Hepatocyte (in vitro differentiated cells): ENCODE measurements at regions not wholly inside any gene's neighbourhood (a gene's known extent, or its start where the extent isn't known, plus 50 kb on each side); places are given as distances from the start of the nearest gene placed in this dataset.

Source experiments
- DNase-seq: peaks from one replicate; pipeline ENCODE4 v3.0.0-alpha.2; 2016; ENCODE audit warnings: low spot score
- H2AFZ ChIP-seq: fragments of 200-600 bp; sonication (generic); 2 replicates; pipeline ENCODE4 v1.6.0; 2016; ENCODE audit warnings: antibody characterized with exemption, mild to moderate bottlenecking
- H3K27ac ChIP-seq: fragments of 200-600 bp; sonication (generic); 2 replicates; pipeline ENCODE4 v1.5.1; 2016; ENCODE audit warnings: mild to moderate bottlenecking
- H3K27me3 ChIP-seq: fragments of 200-600 bp; sonication (generic); 2 replicates; pipeline ENCODE4 v1.6.1; 2016
- H3K36me3 ChIP-seq: fragments of 200-600 bp; sonication (generic); replicated peaks from 2 replicates; pipeline ENCODE4 v1.5.1; 2016; ENCODE audit warnings: low read depth; ENCODE audit not compliant: insufficient read depth
- H3K4me1 ChIP-seq: fragments of 200-600 bp; sonication (generic); 2 replicates; pipeline ENCODE4 v1.5.1; 2016; ENCODE audit warnings: mild to moderate bottlenecking, moderate library complexity; ENCODE audit not compliant: insufficient read depth
- H3K4me2 ChIP-seq: fragments of 200-600 bp; sonication (generic); 2 replicates; pipeline ENCODE4 v1.6.0; 2016
- H3K4me3 ChIP-seq: fragments of 200-600 bp; sonication (generic); 2 replicates; pipeline ENCODE4 v1.5.1; 2016; ENCODE audit warnings: mild to moderate bottlenecking
- H3K79me2 ChIP-seq: fragments of 200-600 bp; sonication (generic); 2 replicates; pipeline ENCODE4 v1.6.0; 2017; ENCODE audit warnings: mild to moderate bottlenecking
- H3K9me2 ChIP-seq: fragments of 200-600 bp; sonication (generic); replicated peaks from 2 replicates; pipeline ENCODE4 v1.6.0; 2017; ENCODE audit warnings: mild to moderate bottlenecking; ENCODE audit not compliant: insufficient read depth
- H3K9me3 ChIP-seq: fragments of 200-600 bp; sonication (generic); 2 replicates; pipeline ENCODE4 v1.5.1; 2016; ENCODE audit warnings: low read depth, mild to moderate bottlenecking
- H4K20me1 ChIP-seq: fragments of 200-600 bp; sonication (generic); 2 replicates; pipeline ENCODE4 v1.6.0; 2016; ENCODE audit warnings: mild to moderate bottlenecking; ENCODE audit not compliant: insufficient read depth, poor library complexity, severe bottlenecking
- CTCF ChIP-seq: fragments of 200-600 bp; sonication (generic); IDR thresholded peaks from 2 replicates; pipeline ENCODE4 v1.5.1; 2016; ENCODE audit warnings: antibody characterized with exemption, mild to moderate bottlenecking; ENCODE audit not compliant: poor library complexity
- EZH2 ChIP-seq: fragments of 200-600 bp; sonication (generic); IDR thresholded peaks from 2 replicates; pipeline ENCODE4 v1.6.1; 2016; ENCODE audit warnings: antibody characterized with exemption, mild to moderate bottlenecking, borderline replicate concordance
- EZH2phosphoT487 ChIP-seq: fragments of 200-600 bp; sonication (generic); IDR thresholded peaks from one replicate; pipeline ENCODE4 v1.6.1; 2018; ENCODE audit warnings: antibody characterized with exemption, mild to moderate bottlenecking, low read depth, moderate library complexity; ENCODE audit not compliant: unreplicated experiment, severe bottlenecking
- WGBS: methylation state at CpG from one replicate; pipeline ENCODE4 v1.1.6; 2016; ENCODE audit warnings: low lambda C conversion rate; ENCODE audit errors: missing lambda C conversion rate; 5-methylcytosine and 5-hydroxymethylcytosine counted together

GRCh38 chr1:163863731-163864130 lies 542.0 kb downstream of the NUF2 start:
- no peak for TF ChIP-seq EZH2phosphoT487
- TF ChIP-seq CTCF: no peak
- no peak for TF ChIP-seq EZH2
- no peaks in the 10 kb centered on the region for H3K27me3 ChIP-seq
- H3K9me3 ChIP-seq: no peaks in the 10 kb centered on the region
- no peak overlapping the region for H3K27ac ChIP-seq
- no peaks in the 10 kb centered on the region for H3K9me2 ChIP-seq
- no peaks in the 10 kb centered on the region for H4K20me1 ChIP-seq
- H3K36me3 ChIP-seq: no peaks in the 10 kb centered on the region
- H3K4me1 ChIP-seq: no peaks in the 10 kb centered on the region
- H3K4me2 ChIP-seq: no peak overlapping the region
- H3K4me3 ChIP-seq: no peak overlapping the region
- H3K79me2 ChIP-seq: no peaks in the 10 kb centered on the region
- 89% methylated on average over 6 of the region's 6 CpGs for WGBS
- H2AFZ ChIP-seq: no peak overlapping the region
- no peak for DNase-seq

GRCh38 chr1:163864207-163864606 lies 542.5 kb downstream of the NUF2 start:
- no peaks in the 10 kb centered on the region for H3K36me3 ChIP-seq
- no peaks in the 10 kb centered on the region for H3K9me2 ChIP-seq
- no peaks in the 10 kb centered on the region for H3K79me2 ChIP-seq
- no peak overlapping the region for H2AFZ ChIP-seq
- H3K9me3 ChIP-seq: no peaks in the 10 kb centered on the region
- WGBS: 85% methylated on average over 1 of the region's 1 CpG
- no peaks in the 10 kb centered on the region for H3K4me1 ChIP-seq
- no peak overlapping the region for H3K4me3 ChIP-seq
- TF ChIP-seq EZH2phosphoT487: no peak
- TF ChIP-seq CTCF: no peak
- no peak for TF ChIP-seq EZH2
- no peak overlapping the region for H3K27ac ChIP-seq
- no peak overlapping the region for H3K4me2 ChIP-seq
- H3K27me3 ChIP-seq: no peaks in the 10 kb centered on the region
- DNase-seq: no peak
- no peaks in the 10 kb centered on the region for H4K20me1 ChIP-seq

GRCh38 chr1:163866564-163866963 lies 544.8 kb downstream of the NUF2 start:
- H3K27ac ChIP-seq: no peak overlapping the region
- H2AFZ ChIP-seq: no peak overlapping the region
- H3K79me2 ChIP-seq: no peaks in the 10 kb centered on the region
- no peaks in the 10 kb centered on the region for H3K27me3 ChIP-seq
- no peaks in the 10 kb centered on the region for H3K36me3 ChIP-seq
- H3K4me2 ChIP-seq: no peak overlapping the region
- no peak for DNase-seq
- H3K9me3 ChIP-seq: no peaks in the 10 kb centered on the region
- WGBS: 61% methylated on average over 2 of the region's 2 CpGs
- H3K4me1 ChIP-seq: no peaks in the 10 kb centered on the region
- no peaks in the 10 kb centered on the region for H4K20me1 ChIP-seq
- no peak overlapping the region for H3K4me3 ChIP-seq
- TF ChIP-seq EZH2: no peak
- no peak for TF ChIP-seq EZH2phosphoT487
- no peak for TF ChIP-seq CTCF
- H3K9me2 ChIP-seq: no peaks in the 10 kb centered on the region

GRCh38 chr1:163870666-163871065 lies 548.9 kb downstream of the NUF2 start:
- Histone ChIP-seq H3K4me1 (no peaks in the 10 kb centered on the region), H3K79me2 (no peaks in the 10 kb centered on the region), H3K4me2 (no peak overlapping the region), H3K4me3 (no peak overlapping the region), H3K27ac (no peak overlapping the region), H3K27me3 (no peaks in the 10 kb centered on the region), H3K9me3 (no peaks in the 10 kb centered on the region), H3K36me3 (no peaks in the 10 kb centered on the region), H4K20me1 (no peaks in the 10 kb centered on the region), H2AFZ (no peak overlapping the region), H3K9me2 (no peaks in the 10 kb centered on the region)
- TF ChIP-seq CTCF: no peak
- TF ChIP-seq EZH2phosphoT487: no peak
- no peak for TF ChIP-seq EZH2
- DNase-seq: no peak
- 75% methylated on average over 2 of the region's 2 CpGs for WGBS
